ENCODE measurements at regions not wholly inside any gene's neighbourhood (a gene's known extent, or its start where the extent isn't known, plus 50 kb on each side); places are given as distances from the start of the nearest gene placed in this dataset.

- H3K27ac ChIP-seq (ENCODE audit: low read depth in 1 of 2, low read length in 2 of 2), result no peak overlapping the region
- no peak overlapping the region for H3K9ac ChIP-seq (ENCODE audit: insufficient read depth, low read length, poor library complexity, severe bottlenecking)
- no peaks in the 10 kb centered on the region for H3K27me3 ChIP-seq (ENCODE audit: control insufficient read depth in 2 of 2, insufficient read depth in 2 of 2, low read length in 2 of 2)
- H3K9me3 ChIP-seq (replicated peaks in 1 of 2; ENCODE audit: control insufficient read depth in 1 of 2, insufficient read depth in 1 of 2, low read length in 2 of 2), result no peaks in the 10 kb centered on the region
- intact Hi-C loops (cut with micrococcal nuclease), result no loop called here
- Mint-ChIP-seq H3K27me3 (ENCODE audit: low read depth in 3 of 3) (peaks cover 0 to 6% (median 5%) of the 10 kb centered on the region in 3 donors), H3K9me3 (peaks cover 0 to 3% (median 0%) of the 10 kb centered on the region in 7 donors), H3K27ac (no peak overlapping the region), H3K36me3 (no peaks in the 10 kb centered on the region), H3K4me3 (no peak overlapping the region), H3K4me1 (no peaks in the 10 kb centered on the region)
- no peak for TF ChIP-seq CTCF (IDR thresholded peaks at IDR 0.05)
- H4K20me1 ChIP-seq (ENCODE audit: insufficient read depth, low read length), result no peaks in the 10 kb centered on the region
- H3K4me3 ChIP-seq (replicated peaks in 1 of 3; ENCODE audit: low read depth in 2 of 3, low read length in 3 of 3), result no peak overlapping the region
- DNase-seq, result no peak
- H3K79me2 ChIP-seq (ENCODE audit: insufficient read depth, low read length), result no peaks in the 10 kb centered on the region
- H3K4me1 ChIP-seq (ENCODE audit: control insufficient read depth in 1 of 2, insufficient read depth in 2 of 2, low read length in 2 of 2), result no peaks in the 10 kb centered on the region
- H2AFZ ChIP-seq (ENCODE audit: insufficient read depth, low read depth, low read length, poor library complexity, severe bottlenecking), result no peak overlapping the region
- no peak overlapping the region for H3K4me2 ChIP-seq (replicated peaks; ENCODE audit: extremely low read depth, low read length, poor library complexity, severe bottlenecking)
- no CpG with 5 or more reads among the region's 4 CpGs for WGBS (ENCODE audit: insufficient coverage)
- H3K36me3 ChIP-seq (replicated peaks in 1 of 2; ENCODE audit: control insufficient read depth in 1 of 2, insufficient read depth in 2 of 2, low read length in 2 of 2), result no peaks in the 10 kb centered on the region
These were observed 180.8 kb upstream of the HEY2 start for GRCh38 chr6:125568609-125569008.

- no peak overlapping the region for H3K9ac ChIP-seq (ENCODE audit: insufficient read depth, low read length, poor library complexity, severe bottlenecking)
- H2AFZ ChIP-seq (ENCODE audit: insufficient read depth, low read depth, low read length, poor library complexity, severe bottlenecking), result no peak overlapping the region
- Mint-ChIP-seq H3K4me1 (no peaks in the 10 kb centered on the region), H3K9me3 (peaks cover 0 to 1% (median 0%) of the 10 kb centered on the region in 7 donors), H3K4me3 (no peak overlapping the region), H3K36me3 (no peaks in the 10 kb centered on the region), H3K27me3 (ENCODE audit: low read depth in 3 of 3) (peaks cover 0 to 5% (median 4%) of the 10 kb centered on the region in 3 donors), H3K27ac (no peak overlapping the region)
- WGBS (ENCODE audit: insufficient coverage), result no CpG with 5 or more reads among the region's 2 CpGs
- H4K20me1 ChIP-seq (ENCODE audit: insufficient read depth, low read length), result no peaks in the 10 kb centered on the region
- DNase-seq, result no peak
- no peak overlapping the region for H3K27ac ChIP-seq (ENCODE audit: low read depth in 1 of 2, low read length in 2 of 2)
- no peaks in the 10 kb centered on the region for H3K9me3 ChIP-seq (replicated peaks in 1 of 2; ENCODE audit: control insufficient read depth in 1 of 2, insufficient read depth in 1 of 2, low read length in 2 of 2)
- intact Hi-C loops (cut with micrococcal nuclease), result no loop called here
- TF ChIP-seq CTCF (IDR thresholded peaks at IDR 0.05), result no peak
- no peaks in the 10 kb centered on the region for H3K4me1 ChIP-seq (ENCODE audit: control insufficient read depth in 1 of 2, insufficient read depth in 2 of 2, low read length in 2 of 2)
- no peaks in the 10 kb centered on the region for H3K79me2 ChIP-seq (ENCODE audit: insufficient read depth, low read length)
- H3K36me3 ChIP-seq (replicated peaks in 1 of 2; ENCODE audit: control insufficient read depth in 1 of 2, insufficient read depth in 2 of 2, low read length in 2 of 2), result no peaks in the 10 kb centered on the region
- H3K4me3 ChIP-seq (replicated peaks in 1 of 3; ENCODE audit: low read depth in 2 of 3, low read length in 3 of 3), result no peak overlapping the region
- no peaks in the 10 kb centered on the region for H3K27me3 ChIP-seq (ENCODE audit: control insufficient read depth in 2 of 2, insufficient read depth in 2 of 2, low read length in 2 of 2)
- no peak overlapping the region for H3K4me2 ChIP-seq (replicated peaks; ENCODE audit: extremely low read depth, low read length, poor library complexity, severe bottlenecking)
These were observed 178.9 kb upstream of the HEY2 start for GRCh38 chr6:125570526-125570925.
